Fibroblast of lung (primary cell): ENCODE measurements at regions not wholly inside any gene's neighbourhood (a gene's known extent, or its start where the extent isn't known, plus 50 kb on each side); places are given as distances from the start of the nearest gene placed in this dataset.

Source experiments
- EZH2 ChIP-seq: IDR thresholded peaks from 2 replicates; pipeline ENCODE4 v1.5.1; 2012; ENCODE audit warnings: low read length, control low read depth, mild to moderate bottlenecking; ENCODE audit errors: missing control alignments
- TF ChIP-seq, protein P1 (sequence below), 2 donors: IDR thresholded peaks in 1 of 2; conservative IDR thresholded peaks in 1 of 2; 1 replicate in 1 of 2; 2 replicates in 1 of 2; pipeline ENCODE4 v1.5.1; 2011 to 2012; ENCODE audit warnings: low read length in 2 of 2, control low read depth in 1 of 2, inconsistent platforms in 1 of 2, low read depth in 1 of 2, mild to moderate bottlenecking in 1 of 2

- TF ChIP-seq, protein P1, sequence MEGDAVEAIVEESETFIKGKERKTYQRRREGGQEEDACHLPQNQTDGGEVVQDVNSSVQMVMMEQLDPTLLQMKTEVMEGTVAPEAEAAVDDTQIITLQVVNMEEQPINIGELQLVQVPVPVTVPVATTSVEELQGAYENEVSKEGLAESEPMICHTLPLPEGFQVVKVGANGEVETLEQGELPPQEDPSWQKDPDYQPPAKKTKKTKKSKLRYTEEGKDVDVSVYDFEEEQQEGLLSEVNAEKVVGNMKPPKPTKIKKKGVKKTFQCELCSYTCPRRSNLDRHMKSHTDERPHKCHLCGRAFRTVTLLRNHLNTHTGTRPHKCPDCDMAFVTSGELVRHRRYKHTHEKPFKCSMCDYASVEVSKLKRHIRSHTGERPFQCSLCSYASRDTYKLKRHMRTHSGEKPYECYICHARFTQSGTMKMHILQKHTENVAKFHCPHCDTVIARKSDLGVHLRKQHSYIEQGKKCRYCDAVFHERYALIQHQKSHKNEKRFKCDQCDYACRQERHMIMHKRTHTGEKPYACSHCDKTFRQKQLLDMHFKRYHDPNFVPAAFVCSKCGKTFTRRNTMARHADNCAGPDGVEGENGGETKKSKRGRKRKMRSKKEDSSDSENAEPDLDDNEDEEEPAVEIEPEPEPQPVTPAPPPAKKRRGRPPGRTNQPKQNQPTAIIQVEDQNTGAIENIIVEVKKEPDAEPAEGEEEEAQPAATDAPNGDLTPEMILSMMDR (conservative IDR thresholded peaks at IDR 0.05 in 1 of 2, IDR thresholded peaks at IDR 0.05 in 1 of 2; ENCODE audit: low read depth in 1 of 2, low read length in 2 of 2) = peak in 1 of 2 donors; percentile 14
- TF ChIP-seq EZH2 = no peak
Observed at GRCh38 chr4:135319685-135320084, 1118.1 kb upstream of the PABPC4L start.
